Tibial nerve (tissue), 4 donors: ENCODE measurements at regions not wholly inside any gene's neighbourhood (a gene's known extent, or its start where the extent isn't known, plus 50 kb on each side); places are given as distances from the start of the nearest gene placed in this dataset.

Experiments used
- CTCF ChIP-seq, 5 experiments: fragments of 200-600 bp in 3 of 5; fragments of 450-650 bp in 2 of 5; sonication (generic) in 3 of 5; IDR thresholded peaks; one replicate each; pipeline ENCODE4 v1.5.1; 2016 to 2019; ENCODE audit warnings: antibody characterized with exemption in 5 of 5, mild to moderate bottlenecking in 3 of 5, moderate library complexity in 2 of 5
- EP300 ChIP-seq, 2 donors: sonication (generic); formaldehyde crosslinking; IDR thresholded peaks; one replicate each; pipeline ENCODE4 v1.6.1; 2017; ENCODE audit warnings: antibody characterized with exemption in 2 of 2, mild to moderate bottlenecking in 1 of 2
- POLR2A ChIP-seq, 2 donors: fragments of 450-650 bp; IDR thresholded peaks; one replicate each; pipeline ENCODE4 v1.6.1; 2017; ENCODE audit warnings: antibody characterized with exemption in 2 of 2, mild to moderate bottlenecking in 2 of 2, moderate library complexity in 2 of 2

- TF ChIP-seq CTCF (IDR thresholded peaks at IDR 0.05), result no peak
- TF ChIP-seq POLR2A (IDR thresholded peaks at IDR 0.05), result no peak
- no peak for TF ChIP-seq EP300 (IDR thresholded peaks at IDR 0.05)
Measured at GRCh38 chrX:67317725-67318124, 226.1 kb upstream of the AR start.
